ENCODE measurements at regions not wholly inside any gene's neighbourhood (a gene's known extent, or its start where the extent isn't known, plus 50 kb on each side); places are given as distances from the start of the nearest gene placed in this dataset.
A peak's percentile ranks its signal among the peaks of the same experiment; 100 is the strongest.

DNA sequence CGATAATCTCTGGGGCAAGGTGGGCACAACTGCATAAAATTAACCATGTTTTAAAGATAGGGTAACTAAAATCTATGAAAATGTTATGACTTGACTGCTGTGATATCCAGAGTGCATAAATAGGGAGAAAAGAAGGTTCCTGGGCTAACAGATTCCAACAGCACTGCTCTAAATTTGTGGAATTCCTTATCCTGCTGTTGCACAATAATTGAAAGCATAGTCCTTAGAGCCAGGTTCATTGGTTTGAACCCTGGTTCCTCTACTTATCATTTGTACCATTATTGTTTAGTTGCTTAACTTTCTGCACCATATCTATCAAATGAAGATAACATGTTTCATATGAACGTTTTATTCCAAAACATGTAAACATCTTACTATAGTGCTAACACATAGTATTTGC is 219.0 kb downstream of the NUF2 start:
- no peaks in the 10 kb centered on the region for H3K9me3 ChIP-seq (ENCODE audit: insufficient read depth, low read depth, low read length)
- H3K27ac ChIP-seq (ENCODE audit: low read length), result no peak overlapping the region
- H3K27me3 ChIP-seq (ENCODE audit: insufficient read depth, low read length), result no peaks in the 10 kb centered on the region
- no peak overlapping the region for H3K9ac ChIP-seq (ENCODE audit: low read depth, low read length)
- peaks cover 10% of the 10 kb centered on the region; the same call in 1 of the 2 replicates for H3K4me1 ChIP-seq (ENCODE audit: insufficient read depth, low read length)
- H3K36me3 ChIP-seq (ENCODE audit: insufficient read depth, low read depth, low read length), result no peaks in the 10 kb centered on the region
- no peak overlapping the region for H3K4me3 ChIP-seq (ENCODE audit: low read length)

DNA sequence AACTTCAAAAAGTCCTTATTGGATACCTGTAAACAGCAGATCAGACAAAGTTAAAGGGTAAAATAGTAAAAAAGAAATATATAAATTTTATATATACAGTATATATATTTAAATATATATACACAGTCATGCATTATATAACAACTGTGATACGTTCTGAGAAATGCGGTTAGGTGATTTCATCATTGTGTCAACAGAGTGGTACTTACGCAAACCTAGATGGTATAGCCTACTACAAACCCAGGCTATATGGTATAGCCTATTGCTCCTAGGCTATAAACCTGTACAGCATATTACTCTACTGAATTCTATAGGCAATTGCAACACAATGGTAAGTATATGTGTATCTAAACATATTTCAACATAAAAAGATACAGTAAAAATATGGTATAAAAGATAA is 222.7 kb downstream of the NUF2 start:
- Histone ChIP-seq H3K27ac (ENCODE audit: low read length) (no peak overlapping the region), H3K9ac (ENCODE audit: low read depth, low read length) (no peak overlapping the region), H3K9me3 (ENCODE audit: insufficient read depth, low read depth, low read length) (no peaks in the 10 kb centered on the region; the same call in 1 of the 2 replicates), H3K27me3 (ENCODE audit: insufficient read depth, low read length) (no peaks in the 10 kb centered on the region), H3K36me3 (ENCODE audit: insufficient read depth, low read depth, low read length) (no peaks in the 10 kb centered on the region), H3K4me3 (ENCODE audit: low read length) (no peak overlapping the region), H3K4me1 (ENCODE audit: insufficient read depth, low read length) (peaks cover 5% of the 10 kb centered on the region; the same call in 1 of the 2 replicates)

DNA sequence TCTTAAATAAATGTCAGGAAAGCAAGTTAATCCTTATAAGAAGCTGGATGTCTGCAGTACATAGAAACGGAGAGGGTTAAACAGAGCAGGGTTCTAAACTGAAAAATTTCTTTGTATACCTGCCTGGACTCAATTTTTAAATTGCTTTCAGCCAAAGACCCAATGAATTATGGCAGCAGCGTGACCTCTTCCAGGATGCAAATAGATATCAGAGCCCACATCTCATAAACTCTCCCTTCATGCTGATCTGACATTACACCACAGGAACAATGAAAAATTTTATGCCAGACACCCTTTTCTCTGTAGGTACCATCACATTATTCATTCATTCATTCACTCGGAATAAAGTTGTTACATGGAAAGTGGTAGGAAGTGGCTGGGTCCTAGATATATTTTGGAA is 236.4 kb downstream of the NUF2 start:
- Histone ChIP-seq H3K9me3 (ENCODE audit: insufficient read depth, low read depth, low read length) (peaks cover 8% of the 10 kb centered on the region; the same call in 1 of the 2 replicates), H3K9ac (ENCODE audit: low read depth, low read length) (no peak overlapping the region), H3K4me3 (ENCODE audit: low read length) (no peak overlapping the region), H3K4me1 (ENCODE audit: insufficient read depth, low read length) (peaks cover 9% of the 10 kb centered on the region; the same call in 1 of the 2 replicates), H3K27ac (ENCODE audit: low read length) (no peak overlapping the region), H3K36me3 (ENCODE audit: insufficient read depth, low read depth, low read length) (no peaks in the 10 kb centered on the region), H3K27me3 (ENCODE audit: insufficient read depth, low read length) (peaks cover 24% of the 10 kb centered on the region)

DNA sequence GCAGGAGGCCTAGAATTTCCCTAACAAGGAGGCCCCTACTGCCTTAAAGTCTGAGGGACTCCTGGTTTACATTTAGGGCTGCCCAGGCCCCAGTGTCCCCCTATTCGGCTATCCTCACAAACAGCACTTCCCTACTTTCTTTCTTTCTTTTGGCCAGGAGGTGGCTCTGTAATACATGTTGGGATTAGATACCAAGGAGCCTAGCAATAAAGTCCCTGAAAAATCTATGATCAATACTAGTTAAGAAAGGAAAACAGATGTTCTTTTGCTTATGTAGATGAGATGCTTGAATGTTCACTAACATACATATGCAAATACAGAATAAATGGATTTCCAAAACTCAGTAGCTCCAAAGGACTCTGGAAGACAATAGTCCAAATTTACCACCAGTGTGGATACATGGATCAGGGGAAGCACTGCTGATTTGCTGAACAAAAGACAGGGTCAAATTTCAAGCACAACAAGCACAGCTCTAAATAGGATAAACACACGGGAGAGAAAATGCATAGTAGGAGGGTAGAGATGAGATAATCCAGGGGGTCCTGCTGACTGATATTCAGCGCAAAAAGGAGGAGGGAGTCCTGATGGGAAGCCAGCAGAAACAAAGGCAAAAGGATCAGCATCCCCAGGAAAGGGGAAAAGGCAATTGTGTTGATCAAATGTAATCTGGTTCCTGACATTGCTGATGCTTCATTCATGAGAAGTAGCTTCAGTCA is 240.0 kb downstream of the NUF2 start:
- Histone ChIP-seq H3K27me3 (ENCODE audit: insufficient read depth, low read length) (peaks cover 24% of the 10 kb centered on the region), H3K4me3 (ENCODE audit: low read length) (no peak overlapping the region), H3K4me1 (ENCODE audit: insufficient read depth, low read length) (peaks cover 35% of the 10 kb centered on the region; the same call in 1 of the 2 replicates), H3K9me3 (ENCODE audit: insufficient read depth, low read depth, low read length) (no peaks in the 10 kb centered on the region; the same call in 1 of the 2 replicates), H3K36me3 (ENCODE audit: insufficient read depth, low read depth, low read length) (no peaks in the 10 kb centered on the region), H3K9ac (ENCODE audit: low read depth, low read length) (peak overlapping the region; percentile 10; the same call in 1 of the 2 replicates), H3K27ac (ENCODE audit: low read length) (no peak overlapping the region)

DNA sequence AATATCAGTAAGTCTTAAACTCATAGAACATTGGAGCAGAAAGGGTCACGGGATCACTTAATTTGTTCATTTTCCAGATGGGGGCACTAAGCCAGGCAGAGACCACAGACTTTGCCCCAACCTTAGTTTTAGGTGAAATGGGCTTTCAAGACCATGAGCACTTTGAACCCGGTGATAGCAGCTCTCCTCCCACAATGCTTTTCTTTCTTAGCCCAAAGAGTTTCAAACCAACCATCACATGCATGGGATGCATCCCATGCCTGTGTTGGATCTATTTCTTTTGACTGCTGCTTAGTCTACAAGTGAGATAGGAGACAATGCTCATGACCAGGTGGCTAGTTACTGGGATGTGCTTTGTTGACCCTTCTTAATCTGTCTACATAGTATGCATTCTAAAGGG is 240.6 kb downstream of the NUF2 start:
- Histone ChIP-seq H3K9ac (ENCODE audit: low read depth, low read length) (peak overlapping the region; percentile 10; the same call in 1 of the 2 replicates), H3K4me1 (ENCODE audit: insufficient read depth, low read length) (peaks cover 38% of the 10 kb centered on the region; the same call in 1 of the 2 replicates), H3K36me3 (ENCODE audit: insufficient read depth, low read depth, low read length) (no peaks in the 10 kb centered on the region), H3K27me3 (ENCODE audit: insufficient read depth, low read length) (peaks cover 23% of the 10 kb centered on the region), H3K4me3 (ENCODE audit: low read length) (no peak overlapping the region), H3K27ac (ENCODE audit: low read length) (no peak overlapping the region), H3K9me3 (ENCODE audit: insufficient read depth, low read depth, low read length) (no peaks in the 10 kb centered on the region; the same call in 1 of the 2 replicates)

DNA sequence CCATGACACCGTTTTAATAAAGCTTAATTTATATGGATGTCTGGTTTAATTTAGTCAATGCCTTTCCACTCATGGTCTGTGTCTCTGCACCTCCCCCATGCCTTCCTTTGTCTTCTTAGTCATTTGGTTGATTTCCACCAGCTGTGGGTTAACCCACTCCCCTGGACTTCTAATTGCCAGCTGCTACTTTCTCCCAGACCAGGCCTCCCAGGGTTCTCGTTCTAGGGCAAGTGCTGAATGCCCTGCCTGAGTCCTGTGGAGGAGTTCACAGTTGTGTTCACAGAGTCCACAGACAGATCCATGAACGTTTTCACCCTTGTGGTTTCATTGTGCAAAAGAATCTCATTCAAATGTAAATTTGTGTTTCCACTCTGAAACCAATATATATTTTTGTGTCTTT is 243.4 kb downstream of the NUF2 start:
- no peak overlapping the region for H3K4me3 ChIP-seq (ENCODE audit: low read length)
- H3K9ac ChIP-seq (ENCODE audit: low read depth, low read length), result peak overlapping the region; percentile 40; the same call in 1 of the 2 replicates
- peaks cover 38% of the 10 kb centered on the region; the same call in 1 of the 2 replicates for H3K4me1 ChIP-seq (ENCODE audit: insufficient read depth, low read length)
- no peaks in the 10 kb centered on the region; the same call in 1 of the 2 replicates for H3K9me3 ChIP-seq (ENCODE audit: insufficient read depth, low read depth, low read length)
- H3K27ac ChIP-seq (ENCODE audit: low read length), result peak overlapping the region; percentile 75
- no peaks in the 10 kb centered on the region for H3K36me3 ChIP-seq (ENCODE audit: insufficient read depth, low read depth, low read length)
- peaks cover 3% of the 10 kb centered on the region for H3K27me3 ChIP-seq (ENCODE audit: insufficient read depth, low read length)

DNA sequence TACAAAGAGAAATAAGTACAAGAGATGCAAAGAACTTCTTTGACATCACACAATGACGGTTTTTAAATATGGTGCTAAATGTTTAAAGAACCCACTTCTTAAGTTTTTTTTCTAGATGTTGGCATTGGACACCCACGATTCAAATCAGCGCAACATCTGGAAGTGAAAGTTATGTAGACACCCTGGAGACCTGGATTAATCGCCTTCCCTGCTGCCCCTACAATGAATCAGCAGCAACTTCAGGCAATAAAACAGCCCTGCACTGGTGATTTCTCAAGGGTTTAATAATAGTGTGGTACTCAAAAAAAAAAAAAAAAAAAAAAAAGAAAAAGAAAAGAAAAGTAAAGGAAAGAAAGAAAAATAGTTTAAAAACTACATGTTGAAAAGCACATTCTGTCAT is 248.3 kb downstream of the NUF2 start:
- no peak overlapping the region for H3K4me3 ChIP-seq (ENCODE audit: low read length)
- H3K4me1 ChIP-seq (ENCODE audit: insufficient read depth, low read length), result peaks cover 18% of the 10 kb centered on the region; the same call in 1 of the 2 replicates
- no peaks in the 10 kb centered on the region for H3K27me3 ChIP-seq (ENCODE audit: insufficient read depth, low read length)
- H3K9me3 ChIP-seq (ENCODE audit: insufficient read depth, low read depth, low read length), result no peaks in the 10 kb centered on the region
- H3K36me3 ChIP-seq (ENCODE audit: insufficient read depth, low read depth, low read length), result no peaks in the 10 kb centered on the region
- H3K9ac ChIP-seq (ENCODE audit: low read depth, low read length), result no peak overlapping the region
- no peak overlapping the region for H3K27ac ChIP-seq (ENCODE audit: low read length)

DNA sequence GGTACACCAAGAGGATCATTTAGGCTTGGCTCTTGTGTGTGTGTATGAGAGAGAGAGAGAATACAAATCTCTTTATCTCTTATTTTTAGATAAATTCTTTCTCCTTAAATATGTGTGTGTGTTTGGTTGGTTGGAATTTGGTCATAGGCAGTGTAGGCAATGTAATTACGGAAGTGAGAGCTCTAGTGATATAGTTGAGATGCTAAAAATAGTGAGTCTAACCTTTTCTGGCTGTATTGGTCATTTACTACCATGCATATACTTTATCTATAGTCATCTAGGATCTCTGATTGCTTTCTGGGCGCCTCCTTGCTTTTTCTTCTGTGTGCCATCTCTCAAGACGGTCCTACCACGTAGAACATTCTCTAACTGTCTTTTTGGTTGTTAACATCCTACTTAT is 250.2 kb downstream of the NUF2 start:
- H3K27ac ChIP-seq (ENCODE audit: low read length), result no peak overlapping the region

DNA sequence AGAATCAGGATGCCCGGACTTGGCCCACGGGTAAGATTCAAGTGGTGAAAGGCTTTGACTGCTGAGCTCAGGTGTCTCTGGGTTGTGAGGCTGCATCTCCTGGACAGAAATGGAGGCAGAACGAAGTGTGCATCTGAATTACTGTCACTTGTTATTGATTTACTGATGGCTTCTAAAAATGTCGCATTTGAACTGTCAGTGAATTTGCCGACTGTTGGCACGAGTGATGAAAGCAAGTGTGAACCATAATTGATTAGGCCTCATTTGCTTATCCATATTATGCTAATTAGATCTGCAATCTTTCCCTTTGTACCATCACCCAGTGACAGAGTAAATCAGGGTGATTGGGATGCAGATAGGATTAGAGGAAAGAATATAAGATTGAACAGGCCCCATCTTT is 252.4 kb downstream of the NUF2 start:
- Histone ChIP-seq H3K9ac (ENCODE audit: low read depth, low read length) (no peak overlapping the region), H3K36me3 (ENCODE audit: insufficient read depth, low read depth, low read length) (no peaks in the 10 kb centered on the region), H3K4me3 (ENCODE audit: low read length) (no peak overlapping the region), H3K27ac (ENCODE audit: low read length) (no peak overlapping the region), H3K9me3 (ENCODE audit: insufficient read depth, low read depth, low read length) (no peaks in the 10 kb centered on the region), H3K27me3 (ENCODE audit: insufficient read depth, low read length) (no peaks in the 10 kb centered on the region), H3K4me1 (ENCODE audit: insufficient read depth, low read length) (no peaks in the 10 kb centered on the region)

More for the DNA sequence above, 250.2 kb downstream of the NUF2 start:
- Histone ChIP-seq H3K9me3 (ENCODE audit: insufficient read depth, low read depth, low read length) (no peaks in the 10 kb centered on the region), H3K27me3 (ENCODE audit: insufficient read depth, low read length) (no peaks in the 10 kb centered on the region), H3K4me1 (ENCODE audit: insufficient read depth, low read length) (peaks cover 2% of the 10 kb centered on the region; the same call in 1 of the 2 replicates), H3K36me3 (ENCODE audit: insufficient read depth, low read depth, low read length) (no peaks in the 10 kb centered on the region), H3K4me3 (ENCODE audit: low read length) (no peak overlapping the region), H3K9ac (ENCODE audit: low read depth, low read length) (no peak overlapping the region)

DNA sequence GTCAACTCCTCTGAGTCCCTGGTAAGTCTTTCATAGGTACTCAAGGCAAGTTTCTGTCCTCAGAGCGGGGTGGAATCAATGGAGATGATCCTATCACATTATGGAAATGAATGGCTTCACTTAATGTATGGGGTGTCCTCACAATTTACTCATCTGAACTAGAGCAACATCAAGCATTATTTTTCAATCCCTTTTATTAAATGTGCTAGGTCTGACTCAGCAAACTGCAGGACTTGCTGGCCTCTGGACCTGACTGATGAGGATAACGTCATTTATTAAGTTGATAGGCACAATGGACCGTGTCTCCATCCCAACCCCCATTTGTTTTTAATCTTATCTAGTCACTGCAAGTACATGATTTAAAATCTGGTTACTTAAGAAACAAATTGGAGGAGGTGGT is 259.2 kb downstream of the NUF2 start:
- H3K27ac ChIP-seq (ENCODE audit: low read length), result no peak overlapping the region
- no peaks in the 10 kb centered on the region for H3K9me3 ChIP-seq (ENCODE audit: insufficient read depth, low read depth, low read length)
- H3K27me3 ChIP-seq (ENCODE audit: insufficient read depth, low read length), result no peaks in the 10 kb centered on the region
- H3K36me3 ChIP-seq (ENCODE audit: insufficient read depth, low read depth, low read length), result no peaks in the 10 kb centered on the region
- H3K9ac ChIP-seq (ENCODE audit: low read depth, low read length), result no peak overlapping the region
- no peaks in the 10 kb centered on the region for H3K4me1 ChIP-seq (ENCODE audit: insufficient read depth, low read length)
- no peak overlapping the region for H3K4me3 ChIP-seq (ENCODE audit: low read length)

DNA sequence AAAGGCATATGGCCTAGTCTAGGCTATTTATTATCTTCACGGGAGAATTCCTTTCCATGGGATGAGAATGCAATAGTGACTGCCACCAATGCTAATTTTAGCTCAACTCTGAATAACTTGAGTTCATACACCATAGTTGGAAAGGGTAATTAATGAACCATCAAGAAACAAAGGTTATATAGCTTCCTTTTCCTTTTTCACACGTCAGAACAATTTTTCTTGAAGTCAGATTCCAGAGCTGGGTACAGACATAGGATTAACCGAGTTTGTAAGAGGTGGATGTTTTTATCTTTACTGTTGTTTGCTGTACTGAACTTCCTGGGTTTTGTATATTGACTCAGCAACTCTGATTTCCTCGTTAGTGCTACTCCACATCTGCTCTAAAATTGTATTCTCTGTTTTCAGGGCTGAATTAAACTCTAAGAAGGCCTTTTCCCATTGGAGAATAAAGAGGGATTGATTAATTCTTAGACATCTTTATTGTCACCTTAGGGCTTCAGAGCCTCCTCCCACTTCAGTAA is 262.0 kb downstream of the NUF2 start:
- no peak overlapping the region for H3K27ac ChIP-seq (ENCODE audit: low read length)
- H3K9ac ChIP-seq (ENCODE audit: low read depth, low read length), result no peak overlapping the region
- H3K4me1 ChIP-seq (ENCODE audit: insufficient read depth, low read length), result no peaks in the 10 kb centered on the region
- H3K9me3 ChIP-seq (ENCODE audit: insufficient read depth, low read depth, low read length), result no peaks in the 10 kb centered on the region
- H3K27me3 ChIP-seq (ENCODE audit: insufficient read depth, low read length), result no peaks in the 10 kb centered on the region
- no peak overlapping the region for H3K4me3 ChIP-seq (ENCODE audit: low read length)
- H3K36me3 ChIP-seq (ENCODE audit: insufficient read depth, low read depth, low read length), result no peaks in the 10 kb centered on the region

DNA sequence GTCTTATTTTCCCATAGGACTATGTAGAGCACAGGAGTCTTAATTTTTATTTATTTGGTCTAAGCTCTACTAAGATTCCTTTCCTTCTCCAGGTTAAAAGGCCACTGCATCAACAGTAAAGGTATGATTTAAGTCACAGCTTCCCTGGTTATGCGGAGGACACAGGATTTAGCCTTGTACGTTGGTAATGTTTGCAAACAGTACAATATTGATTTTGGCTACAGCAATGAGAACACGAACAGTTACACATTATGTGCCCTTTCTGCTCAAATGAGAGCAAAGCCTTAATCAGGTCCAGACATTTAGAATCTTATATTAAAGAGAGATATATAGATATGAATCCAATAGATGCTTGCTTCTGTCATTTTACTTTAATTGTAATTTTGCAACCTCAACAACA is 264.0 kb downstream of the NUF2 start:
- no peaks in the 10 kb centered on the region for H3K27me3 ChIP-seq (ENCODE audit: insufficient read depth, low read length)
- H3K9ac ChIP-seq (ENCODE audit: low read depth, low read length), result no peak overlapping the region
- H3K4me1 ChIP-seq (ENCODE audit: insufficient read depth, low read length), result no peaks in the 10 kb centered on the region
- H3K27ac ChIP-seq (ENCODE audit: low read length), result no peak overlapping the region
- H3K4me3 ChIP-seq (ENCODE audit: low read length), result no peak overlapping the region
- no peaks in the 10 kb centered on the region for H3K9me3 ChIP-seq (ENCODE audit: insufficient read depth, low read depth, low read length)
- H3K36me3 ChIP-seq (ENCODE audit: insufficient read depth, low read depth, low read length), result no peaks in the 10 kb centered on the region

All from iPS-20b (cell line).